ENCODE measurements at regions not wholly inside any gene's neighbourhood (a gene's known extent, or its start where the extent isn't known, plus 50 kb on each side); places are given as distances from the start of the nearest gene placed in this dataset.

DNA sequence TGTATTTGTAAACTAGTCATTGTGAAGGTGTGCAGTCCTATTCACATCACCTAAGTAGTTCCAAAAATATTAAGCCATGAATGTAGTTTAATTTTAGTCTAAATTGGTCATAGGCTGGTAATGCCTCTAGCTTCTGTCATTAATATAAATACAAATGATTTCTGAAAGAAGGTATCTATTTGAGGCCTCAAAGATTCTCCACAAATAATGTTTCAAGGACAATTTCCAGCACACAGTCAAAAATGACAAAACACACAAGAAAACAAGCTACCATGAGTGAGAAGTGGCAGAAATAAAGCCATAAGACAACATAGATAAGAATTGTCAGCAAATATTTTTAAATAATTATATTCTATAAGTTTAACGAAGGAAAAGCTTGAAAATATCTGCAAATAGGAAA is 66.7 kb upstream of the PDK4 start:
- no peak overlapping the region for H3K4me3 ChIP-seq
- 55 to 84% (median 63%) methylated on average over 1 of the region's 1 CpG for WGBS, 3 donors
- no peaks in the 10 kb centered on the region for H3K4me1 ChIP-seq (ENCODE audit: insufficient read depth)

DNA sequence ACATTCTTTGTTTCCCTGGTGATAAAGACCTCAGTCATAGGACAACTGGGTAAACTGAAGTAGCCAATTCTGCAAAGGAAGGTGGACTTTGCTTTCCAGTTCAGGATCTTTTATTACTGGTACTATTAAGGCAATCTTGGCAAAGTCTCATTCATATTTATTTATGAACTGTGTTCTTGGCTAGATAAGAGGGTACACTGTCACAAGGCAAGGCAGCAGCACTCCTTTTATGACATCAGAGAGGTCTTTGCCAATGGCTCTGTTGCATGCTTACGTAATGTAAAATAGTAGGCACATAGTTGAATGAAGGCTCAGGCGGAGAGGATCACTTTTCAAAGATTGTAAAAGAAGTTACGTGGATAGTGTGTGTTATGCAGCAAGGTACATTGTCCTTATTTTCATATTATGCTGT is 63.7 kb upstream of the PDK4 start:
- no peaks in the 10 kb centered on the region for H3K36me3 ChIP-seq
- H3K4me3 ChIP-seq, result no peak overlapping the region
- TF ChIP-seq EP300 (IDR thresholded peaks at IDR 0.05) (no peak), POLR2A (IDR thresholded peaks at IDR 0.05) (no peak)
- TF ChIP-seq, protein P1, sequence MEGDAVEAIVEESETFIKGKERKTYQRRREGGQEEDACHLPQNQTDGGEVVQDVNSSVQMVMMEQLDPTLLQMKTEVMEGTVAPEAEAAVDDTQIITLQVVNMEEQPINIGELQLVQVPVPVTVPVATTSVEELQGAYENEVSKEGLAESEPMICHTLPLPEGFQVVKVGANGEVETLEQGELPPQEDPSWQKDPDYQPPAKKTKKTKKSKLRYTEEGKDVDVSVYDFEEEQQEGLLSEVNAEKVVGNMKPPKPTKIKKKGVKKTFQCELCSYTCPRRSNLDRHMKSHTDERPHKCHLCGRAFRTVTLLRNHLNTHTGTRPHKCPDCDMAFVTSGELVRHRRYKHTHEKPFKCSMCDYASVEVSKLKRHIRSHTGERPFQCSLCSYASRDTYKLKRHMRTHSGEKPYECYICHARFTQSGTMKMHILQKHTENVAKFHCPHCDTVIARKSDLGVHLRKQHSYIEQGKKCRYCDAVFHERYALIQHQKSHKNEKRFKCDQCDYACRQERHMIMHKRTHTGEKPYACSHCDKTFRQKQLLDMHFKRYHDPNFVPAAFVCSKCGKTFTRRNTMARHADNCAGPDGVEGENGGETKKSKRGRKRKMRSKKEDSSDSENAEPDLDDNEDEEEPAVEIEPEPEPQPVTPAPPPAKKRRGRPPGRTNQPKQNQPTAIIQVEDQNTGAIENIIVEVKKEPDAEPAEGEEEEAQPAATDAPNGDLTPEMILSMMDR (IDR thresholded peaks at IDR 0.05), result no peak
- no peak for DNase-seq
- intact Hi-C loops (cut with DNase I), result no loop called here
- no peaks in the 10 kb centered on the region for H3K27me3 ChIP-seq
- H3K27ac ChIP-seq, result no peak overlapping the region
- no peaks in the 10 kb centered on the region for H3K4me1 ChIP-seq (ENCODE audit: insufficient read depth)
- H3K9me3 ChIP-seq, result no peaks in the 10 kb centered on the region
- WGBS, 3 donors, result 80 to 96% (median 94%) methylated on average over 3 of the region's 3 CpGs

More for the DNA sequence above, 66.7 kb upstream of the PDK4 start:
- no peak for DNase-seq
- Histone ChIP-seq H3K27ac (no peak overlapping the region), H3K36me3 (no peaks in the 10 kb centered on the region), H3K27me3 (no peaks in the 10 kb centered on the region), H3K9me3 (no peaks in the 10 kb centered on the region)
- intact Hi-C loops (cut with DNase I), result no loop called here
- no peak for TF ChIP-seq POLR2A (IDR thresholded peaks at IDR 0.05)
- TF ChIP-seq EP300 (IDR thresholded peaks at IDR 0.05), result no peak
- TF ChIP-seq, protein P1 (IDR thresholded peaks at IDR 0.05), result no peak

- no peak overlapping the region for H3K4me3 ChIP-seq
- H3K27me3 ChIP-seq, result no peaks in the 10 kb centered on the region
- no peak overlapping the region for H3K27ac ChIP-seq
- no peaks in the 10 kb centered on the region for H3K36me3 ChIP-seq
- no peaks in the 10 kb centered on the region for H3K9me3 ChIP-seq
- no peak for DNase-seq
- no peak for TF ChIP-seq POLR2A (IDR thresholded peaks at IDR 0.05)
- no peak for TF ChIP-seq EP300 (IDR thresholded peaks at IDR 0.05)
- TF ChIP-seq, protein P1 (IDR thresholded peaks at IDR 0.05), result no peak
- no peaks in the 10 kb centered on the region for H3K4me1 ChIP-seq (ENCODE audit: insufficient read depth)
- intact Hi-C loops (cut with DNase I), result no loop called here
- WGBS, 3 donors, result 82% methylated on average over 7 of the region's 7 CpGs
These were observed 62.4 kb upstream of the PDK4 start for GRCh38 chr7:95658676-95659075.

DNA sequence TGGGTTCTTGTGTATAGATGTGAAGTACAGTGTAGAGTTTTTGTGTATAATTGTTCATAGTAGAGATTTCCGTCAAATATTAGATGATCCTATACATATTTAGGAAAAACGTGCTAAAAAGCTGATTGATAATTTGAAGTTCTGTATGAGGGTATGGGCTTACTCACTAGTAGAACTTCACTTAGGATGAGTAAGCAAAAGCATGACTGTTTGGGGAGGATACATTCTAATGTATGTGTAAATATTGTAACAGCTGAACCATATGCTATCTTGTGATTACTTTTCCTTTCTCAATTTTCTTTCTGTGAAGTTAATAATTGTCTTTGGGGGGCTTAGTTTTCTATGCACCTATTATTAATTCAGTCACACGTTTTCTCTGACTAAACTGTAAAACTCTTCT is 53.2 kb upstream of the PDK4 start:
- TF ChIP-seq, protein P1 (IDR thresholded peaks at IDR 0.05), result no peak
- TF ChIP-seq EP300 (IDR thresholded peaks at IDR 0.05) (no peak), POLR2A (IDR thresholded peaks at IDR 0.05) (no peak)
- Histone ChIP-seq H3K4me1 (ENCODE audit: insufficient read depth) (no peaks in the 10 kb centered on the region), H3K27me3 (no peaks in the 10 kb centered on the region), H3K27ac (no peak overlapping the region), H3K36me3 (no peaks in the 10 kb centered on the region), H3K9me3 (no peaks in the 10 kb centered on the region), H3K4me3 (no peak overlapping the region)
- WGBS, 3 donors, result 62 to 65% (median 62%) methylated on average over 3 of the region's 3 CpGs
- intact Hi-C loops (cut with DNase I), result no loop called here
- no peak for DNase-seq

DNA sequence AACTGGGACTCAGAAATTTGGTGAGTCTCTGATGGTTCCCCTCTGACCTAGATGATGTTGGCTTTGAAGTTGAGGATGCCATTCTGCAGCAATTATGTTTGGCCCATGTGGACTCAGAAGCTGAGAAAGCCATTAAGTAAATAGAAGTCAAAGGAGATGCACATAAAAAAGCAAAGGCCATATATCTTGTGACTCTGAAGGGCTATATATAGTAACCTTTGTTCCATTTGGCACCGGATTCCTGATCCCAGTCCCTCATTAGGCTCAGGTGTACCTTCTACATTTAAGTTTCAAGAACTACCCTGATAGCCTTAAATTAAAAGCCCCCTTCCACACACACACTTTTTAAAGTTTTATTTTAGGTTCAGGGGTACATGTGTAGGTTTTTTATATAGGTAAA is 50.0 kb upstream of the PDK4 start:
- Histone ChIP-seq H3K4me3 (no peak overlapping the region), H3K4me1 (ENCODE audit: insufficient read depth) (no peaks in the 10 kb centered on the region), H3K27ac (no peak overlapping the region), H3K9me3 (no peaks in the 10 kb centered on the region), H3K36me3 (no peaks in the 10 kb centered on the region), H3K27me3 (no peaks in the 10 kb centered on the region)
- TF ChIP-seq, protein P1 (IDR thresholded peaks at IDR 0.05), result no peak
- TF ChIP-seq EP300 (IDR thresholded peaks at IDR 0.05), result no peak
- TF ChIP-seq POLR2A (IDR thresholded peaks at IDR 0.05), result no peak
- intact Hi-C loops (cut with DNase I), result no loop called here
- WGBS, 3 donors, result 66 to 89% (median 68%) methylated on average over 1 of the region's 1 CpG
- no peak for DNase-seq

Data from ovary (tissue), 7 donors.